Endometrial microvascular endothelial cells (primary cell): ENCODE measurements at regions not wholly inside any gene's neighbourhood (a gene's known extent, or its start where the extent isn't known, plus 50 kb on each side); places are given as distances from the start of the nearest gene placed in this dataset.

Source experiments
- in situ Hi-C: cut with HindIII; loops from 2 replicates; pipeline ENCODE4 v1.10.0; 2017; ENCODE audit warnings: low sequenced_read_pairs, low pct_unique_long_range_greater_than_20kb; ENCODE audit errors: inconsistent ontology term

DNA sequence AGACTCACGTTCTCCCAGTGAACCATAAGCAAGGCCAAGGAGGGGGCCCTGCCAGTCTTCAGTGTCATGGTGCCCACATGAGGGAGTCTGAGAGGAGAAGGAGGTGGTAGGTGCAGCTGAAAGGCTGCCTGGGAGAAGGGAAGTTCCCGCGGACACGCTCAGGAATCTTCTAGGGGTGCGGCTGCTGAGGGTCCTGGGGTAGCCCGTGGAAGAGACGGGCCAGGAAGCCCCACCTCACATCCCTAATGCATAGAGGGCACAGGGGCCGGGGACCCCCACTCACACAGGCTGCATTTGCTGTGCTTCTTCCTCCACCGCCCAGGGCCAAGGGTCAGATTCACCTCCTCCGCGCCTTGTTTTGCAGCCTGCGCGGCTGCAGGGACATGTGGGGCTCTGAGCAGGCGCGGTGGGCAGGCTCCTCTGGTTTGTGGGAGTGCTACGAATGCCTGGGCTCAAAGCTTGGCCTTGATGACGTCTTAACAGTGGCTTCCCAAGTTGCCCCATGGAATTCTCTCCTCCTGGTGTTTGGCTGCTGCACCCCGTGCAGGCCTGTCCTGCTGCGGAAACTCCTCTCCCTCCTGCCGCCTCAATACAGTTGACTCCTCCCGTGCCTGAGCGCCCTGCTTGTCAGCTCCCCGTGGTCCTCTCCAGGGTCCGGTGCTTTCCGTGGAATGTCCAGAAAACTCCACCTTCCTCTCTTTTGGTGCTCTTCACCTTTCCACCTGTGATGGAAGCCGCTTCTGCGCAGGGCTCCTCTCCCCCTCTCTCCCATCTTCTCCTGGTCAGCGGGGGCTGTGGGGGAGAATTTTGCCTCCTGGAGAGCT is 95.7 kb downstream of the VAPA start:
- in situ Hi-C loops = no loop called here

DNA sequence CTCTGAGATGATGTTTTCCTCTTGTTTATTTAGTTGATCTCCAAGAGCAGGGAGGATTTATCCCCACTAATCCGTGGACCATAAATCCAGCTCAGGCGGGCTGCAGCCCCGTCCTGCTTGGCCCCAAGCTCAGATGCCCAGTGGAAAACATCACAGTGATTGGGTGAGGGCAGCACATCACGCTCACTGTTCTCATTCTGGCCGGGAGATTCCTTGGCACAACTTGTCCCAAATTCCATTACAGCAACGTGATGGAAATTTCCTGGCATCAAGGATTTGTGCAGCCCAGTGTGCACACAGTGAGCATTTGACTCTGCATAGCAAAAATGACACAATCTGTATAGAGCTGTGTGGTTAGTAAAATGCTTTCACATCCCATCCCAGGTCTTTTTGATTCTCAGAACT is 96.8 kb downstream of the VAPA start:
- in situ Hi-C loops = no loop called here

DNA sequence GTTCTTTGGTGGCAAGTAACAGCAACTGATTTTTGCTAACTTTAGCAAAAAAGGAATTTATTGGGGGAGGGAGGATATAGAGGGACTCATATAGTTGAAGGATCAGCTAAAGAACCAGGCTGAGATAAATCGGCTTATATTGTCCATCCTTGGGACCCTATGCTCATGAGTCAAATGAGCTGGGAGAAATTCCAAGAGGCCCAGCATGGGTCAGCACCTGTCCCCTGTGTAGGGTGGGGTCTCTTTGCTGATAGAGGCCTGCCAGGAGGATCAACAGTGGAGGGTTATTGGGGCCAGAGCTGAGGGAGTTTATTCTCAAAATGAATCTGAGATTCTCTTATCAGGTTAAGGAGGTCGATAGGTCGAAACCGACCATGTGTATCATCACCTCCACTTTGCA is 97.2 kb downstream of the VAPA start:
- in situ Hi-C loops = no loop called here

DNA sequence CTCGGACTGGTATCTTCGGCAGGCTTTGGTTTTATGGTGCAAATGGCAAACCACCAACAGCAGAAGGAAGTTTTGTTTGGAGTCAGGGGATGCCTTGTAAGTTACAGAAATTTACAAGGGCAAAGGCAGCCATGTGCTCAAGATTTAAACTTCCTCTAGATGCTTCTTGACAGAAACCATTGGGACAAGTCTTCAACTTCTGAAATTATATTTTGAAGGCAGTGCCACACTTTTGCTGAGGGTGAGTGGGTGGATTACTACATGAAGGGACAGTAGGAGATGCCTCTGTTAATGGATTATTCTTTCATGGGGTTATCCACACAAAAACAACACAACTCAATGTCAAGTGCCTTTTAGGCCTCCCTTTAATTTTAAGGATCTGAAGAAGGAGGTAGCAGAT is 97.9 kb downstream of the VAPA start:
- in situ Hi-C loops = no loop called here

DNA sequence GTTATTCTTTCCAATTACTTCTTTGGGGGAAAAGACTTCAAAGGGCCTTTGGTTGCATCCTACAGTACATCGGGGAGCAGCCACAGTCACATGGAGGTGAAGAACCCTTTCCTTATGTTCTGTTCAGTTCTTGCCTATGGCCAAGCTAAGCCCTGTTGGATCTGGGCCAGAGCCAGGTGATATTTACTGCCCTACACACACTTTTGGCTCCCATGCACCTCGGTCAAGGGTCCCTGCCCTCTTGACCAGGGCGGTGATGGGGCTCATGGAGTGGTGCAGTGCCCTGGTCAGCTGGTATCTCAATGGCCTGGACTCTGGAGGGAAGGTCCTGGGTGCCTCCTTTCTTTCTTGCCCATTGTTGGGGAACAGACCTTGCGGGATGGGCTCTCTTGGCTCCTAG is 98.7 kb downstream of the VAPA start:
- in situ Hi-C loops = no loop called here

DNA sequence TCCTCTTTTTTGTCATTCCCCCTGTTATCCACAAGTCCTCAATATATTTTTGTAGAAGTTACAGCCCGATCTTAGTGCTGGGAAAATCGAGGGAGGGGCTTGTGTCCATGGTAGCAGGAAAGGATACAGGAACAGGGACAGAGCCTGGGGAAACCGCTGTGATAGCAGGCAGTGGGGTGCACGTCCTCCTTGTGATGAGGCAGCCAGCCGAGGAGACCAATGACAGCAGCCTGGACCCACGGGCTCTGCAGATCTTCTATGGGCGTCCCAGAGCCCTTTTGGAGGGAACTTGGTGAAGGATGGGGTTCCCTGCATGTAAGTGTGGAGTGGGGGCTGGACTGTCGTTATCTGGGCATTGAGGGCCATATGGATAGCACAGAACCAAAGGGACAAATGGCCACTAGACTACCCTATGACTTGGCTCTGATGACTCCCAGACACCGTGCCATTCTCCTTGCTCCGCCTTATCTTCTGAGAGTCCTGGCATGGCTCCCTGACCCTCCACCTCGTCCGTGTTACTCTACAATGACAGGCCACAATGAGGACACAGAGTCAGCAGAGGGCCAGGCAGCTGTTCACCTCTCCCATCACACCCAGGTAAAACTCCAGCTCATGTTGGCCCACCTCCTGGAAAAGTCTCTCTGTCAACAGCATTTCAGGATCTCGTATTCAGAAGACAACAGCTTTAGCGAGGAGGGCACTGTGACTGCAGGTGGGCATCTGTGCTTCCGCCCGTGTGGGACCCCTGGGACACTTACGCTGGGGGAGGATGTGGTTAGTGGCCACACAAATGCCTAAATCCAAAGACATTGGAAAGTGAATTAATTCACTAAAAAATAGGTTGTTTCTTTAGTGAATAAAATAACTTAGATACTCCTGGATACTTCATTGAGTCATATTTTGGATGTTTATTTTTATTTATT is 100.1 kb downstream of the VAPA start:
- in situ Hi-C loops = no loop called here

DNA sequence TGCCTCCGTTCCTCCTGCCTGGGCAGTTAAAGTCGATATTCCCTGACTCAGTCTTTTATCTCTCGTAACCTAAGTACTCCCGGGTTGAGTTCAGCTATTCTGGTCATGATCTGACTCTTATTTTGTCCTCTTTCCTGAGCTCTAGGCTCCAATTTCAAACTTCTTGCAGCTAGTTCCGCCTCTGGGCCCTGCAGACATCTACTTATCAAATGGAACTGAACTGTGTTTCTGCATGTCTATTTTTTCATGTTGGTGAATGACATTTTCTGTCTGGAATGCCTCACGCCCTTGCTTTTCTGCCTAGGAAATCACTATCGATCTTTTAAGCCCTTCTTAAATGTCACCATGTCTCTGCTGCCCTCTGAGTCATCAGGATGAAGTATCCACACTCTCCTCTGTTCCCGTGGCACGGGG is 101.5 kb downstream of the VAPA start:
- in situ Hi-C loops = no loop called here

DNA sequence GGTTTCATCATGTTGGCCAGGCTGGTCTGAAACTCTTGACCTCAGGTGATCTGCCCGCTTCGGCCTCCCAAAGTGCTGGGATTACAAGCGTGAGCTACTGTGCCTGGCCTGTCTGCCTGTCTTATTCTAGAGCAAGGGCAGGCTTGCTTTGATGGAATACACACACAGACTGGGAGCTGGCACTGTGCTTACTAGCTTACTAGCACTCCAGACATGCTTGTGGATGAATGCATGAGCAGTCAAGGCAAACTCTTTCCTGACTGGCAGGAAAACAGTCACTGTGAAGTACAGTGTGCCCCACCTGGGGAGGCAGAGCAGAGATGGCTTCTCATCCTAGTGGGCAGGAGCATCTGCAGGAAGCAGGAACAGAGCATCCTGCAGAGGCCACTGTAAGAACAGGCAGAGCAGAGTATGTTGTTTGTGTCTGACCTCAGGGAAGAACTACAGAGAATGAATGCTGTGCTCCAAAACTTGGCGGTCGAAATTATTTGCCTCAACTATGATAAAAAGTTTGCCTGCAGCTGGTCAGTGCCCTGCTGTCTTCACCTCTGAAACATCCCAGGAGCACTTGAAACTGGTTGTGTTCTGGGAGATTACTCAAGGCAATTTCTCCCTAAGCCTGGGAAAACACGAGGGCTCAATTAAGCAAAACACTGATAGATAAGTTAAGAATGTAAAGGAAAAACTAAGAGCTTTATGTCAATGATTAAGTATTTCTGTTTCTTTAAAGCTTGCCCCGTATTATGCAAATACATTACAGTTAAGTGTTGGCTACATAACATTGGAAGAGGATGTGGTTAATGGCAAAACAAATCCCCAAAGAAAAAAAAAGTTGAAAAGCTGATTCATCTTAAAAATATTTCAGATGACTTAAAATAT is 102.4 kb downstream of the VAPA start:
- in situ Hi-C loops = no loop called here

DNA sequence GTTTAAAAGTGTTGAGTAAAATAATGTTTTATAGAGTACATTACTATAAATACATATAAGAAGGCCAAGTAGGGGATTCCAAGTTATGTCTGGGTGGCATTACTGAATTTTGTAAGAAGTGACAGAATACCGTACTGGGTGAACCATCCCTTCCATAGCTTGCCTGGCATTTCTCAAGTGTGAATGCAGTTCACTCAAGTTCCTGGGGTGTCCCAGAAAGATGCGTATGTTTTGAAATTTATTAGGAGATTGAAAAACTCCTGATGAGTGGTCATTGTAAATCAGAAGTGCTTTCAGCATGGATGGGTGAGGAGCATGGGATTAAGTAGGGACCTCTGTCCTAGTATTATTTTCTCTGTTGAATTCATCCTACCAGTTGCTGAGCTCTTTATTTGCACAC is 103.2 kb downstream of the VAPA start:
- in situ Hi-C loops = no loop called here

DNA sequence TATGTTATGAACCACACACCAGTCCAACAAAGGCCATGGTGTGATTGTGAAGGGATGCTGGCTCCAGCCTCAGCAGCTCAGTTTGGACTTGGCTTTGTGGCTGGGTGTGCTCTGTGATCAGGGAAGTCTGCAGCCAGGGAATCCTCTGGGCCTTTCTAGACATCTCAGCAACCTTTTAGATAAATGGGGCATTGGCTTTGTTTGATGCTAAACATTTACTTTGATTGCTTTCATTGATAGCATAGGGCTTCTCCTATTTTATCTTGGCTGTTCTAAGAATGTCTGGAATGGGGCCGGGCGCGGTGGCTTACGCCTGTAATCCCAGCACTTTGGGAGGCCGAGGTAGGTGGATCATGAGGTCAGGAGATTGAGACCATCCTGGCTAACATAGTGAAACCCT is 104.5 kb downstream of the VAPA start:
- in situ Hi-C loops = no loop called here

DNA sequence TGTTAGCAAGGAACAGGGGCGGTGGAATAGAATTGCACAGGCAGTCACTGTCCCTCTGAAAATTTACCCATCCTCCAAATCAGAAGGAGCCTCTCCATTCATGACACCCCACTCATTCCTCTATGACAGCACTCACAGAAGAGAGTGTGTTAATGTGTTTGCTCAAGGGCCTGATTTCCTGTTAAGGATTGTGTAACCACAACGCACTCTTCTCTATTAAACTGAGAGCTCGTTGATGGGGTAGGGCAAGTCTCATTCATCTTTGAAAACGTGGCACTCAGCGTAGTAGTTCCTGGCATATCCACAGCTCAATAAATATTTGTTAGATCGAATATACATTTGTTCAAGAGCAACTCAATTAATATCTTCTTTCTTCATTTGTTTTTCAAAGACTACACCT is 106.4 kb downstream of the VAPA start:
- in situ Hi-C loops = no loop called here

DNA sequence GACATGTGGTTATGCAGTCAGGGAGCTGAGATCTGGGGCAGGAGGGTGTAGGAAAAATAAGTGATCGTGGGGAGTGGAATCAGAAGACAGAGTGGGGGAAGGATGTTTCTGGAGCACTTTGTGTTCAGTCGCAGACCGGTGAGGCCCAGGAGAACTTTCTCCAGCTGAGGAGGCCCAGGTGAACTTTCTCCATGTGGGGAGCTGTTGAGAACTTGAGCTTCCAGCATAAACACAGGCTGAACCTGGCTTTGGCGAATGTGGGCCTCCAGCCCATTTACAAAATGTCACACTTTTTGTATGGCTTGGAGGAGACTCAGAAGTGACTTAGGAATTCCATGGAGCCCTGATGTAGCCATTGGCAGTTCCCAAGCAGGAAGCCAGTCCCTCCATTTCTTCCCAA is 108.5 kb downstream of the VAPA start:
- in situ Hi-C loops = no loop called here

DNA sequence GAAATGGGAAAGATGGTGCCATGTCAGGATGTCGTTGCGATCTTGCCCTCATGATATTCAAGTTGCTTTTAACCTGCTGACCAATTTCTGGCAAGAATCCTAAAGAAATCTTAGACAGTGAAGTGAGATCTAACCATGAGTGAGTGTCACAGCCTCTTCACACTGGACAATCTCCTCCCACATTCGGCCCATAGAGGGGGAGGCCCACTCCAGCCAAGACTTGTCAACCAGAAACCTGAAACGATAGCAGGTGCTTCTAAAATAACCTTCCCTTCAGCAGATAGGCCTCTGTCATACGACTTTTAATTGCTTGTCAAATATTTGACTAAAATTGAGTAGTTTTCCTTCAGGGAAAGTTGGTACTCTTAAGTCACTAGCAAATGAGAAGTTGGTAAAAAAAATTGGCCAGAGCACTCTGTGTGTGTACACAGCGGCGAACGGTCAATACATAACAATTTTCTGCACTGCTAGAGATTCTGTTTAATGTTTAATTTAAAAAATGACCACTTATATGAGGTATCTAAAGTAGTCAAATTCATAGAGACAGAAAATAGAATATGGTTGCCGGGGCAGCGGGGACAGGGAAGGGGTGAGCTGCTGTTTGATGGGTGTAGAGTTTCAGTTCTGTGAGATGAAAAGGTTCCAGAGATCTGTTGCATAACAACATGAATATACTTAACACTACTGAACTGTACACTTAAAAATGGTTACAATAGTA is 110.2 kb downstream of the VAPA start:
- in situ Hi-C loops = no loop called here

DNA sequence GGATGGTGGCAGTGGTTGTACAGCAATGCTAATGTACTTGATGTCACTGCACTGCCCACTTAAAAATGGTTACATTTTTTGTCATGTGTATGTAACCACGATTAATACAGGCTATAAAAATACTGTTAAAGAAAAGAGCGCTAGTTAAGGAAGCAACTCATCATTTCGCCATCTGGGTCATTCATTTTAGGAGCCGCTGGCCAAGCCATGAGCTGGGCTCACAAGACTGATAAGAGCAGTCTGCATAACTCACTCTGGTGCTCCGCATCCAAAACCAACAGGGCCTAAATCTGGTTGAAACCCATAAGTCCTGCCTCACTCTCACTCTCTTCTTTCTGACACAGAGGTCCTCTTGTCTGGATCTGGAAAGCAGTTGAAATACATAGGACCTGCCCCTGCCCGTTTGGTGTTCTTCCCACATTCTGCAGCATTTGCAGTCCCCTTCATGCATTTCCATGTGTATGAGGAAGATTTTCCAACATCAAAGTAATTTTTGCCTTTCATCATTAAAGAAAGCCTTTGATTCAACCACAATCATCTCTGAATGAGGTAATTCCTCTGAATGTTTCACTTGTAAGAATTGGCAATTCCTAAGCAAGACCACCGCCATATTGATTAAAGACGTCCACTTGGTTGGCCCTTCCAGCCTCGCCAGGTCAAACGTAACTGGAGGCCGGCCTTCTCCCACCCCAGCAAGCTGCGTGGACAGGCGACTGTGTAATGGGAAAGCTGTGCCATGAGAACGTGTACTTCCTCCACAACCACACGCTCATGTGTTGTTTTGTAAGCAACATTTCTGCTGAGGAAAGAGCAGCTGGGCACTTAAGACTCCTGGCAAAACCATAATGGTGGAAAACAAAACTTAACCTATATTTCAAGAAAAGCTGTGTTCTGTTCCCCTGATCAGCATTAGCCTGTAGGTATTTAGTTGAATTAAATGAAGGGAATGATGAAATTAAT is 112.2 kb downstream of the VAPA start:
- in situ Hi-C loops = no loop called here

DNA sequence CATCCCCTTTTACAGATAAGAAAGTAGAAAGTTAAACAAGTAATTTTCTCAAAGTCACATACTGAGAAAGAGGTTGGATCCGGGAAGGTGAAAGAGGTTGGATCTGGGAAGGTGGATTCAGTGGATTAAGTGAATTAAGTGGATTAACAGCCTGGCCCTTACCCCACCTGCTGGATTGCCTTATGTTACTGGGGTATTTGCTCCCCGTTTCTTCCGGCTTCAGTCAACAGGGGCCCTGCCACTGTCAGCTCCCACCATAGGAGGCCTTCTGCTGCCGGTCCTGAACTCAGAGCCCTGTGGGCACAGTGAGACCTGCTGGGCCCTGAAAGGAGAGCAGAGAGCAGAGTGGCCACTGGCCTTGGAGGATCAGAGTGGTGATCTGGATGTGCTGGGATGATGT is 113.2 kb downstream of the VAPA start:
- in situ Hi-C loops = no loop called here

DNA sequence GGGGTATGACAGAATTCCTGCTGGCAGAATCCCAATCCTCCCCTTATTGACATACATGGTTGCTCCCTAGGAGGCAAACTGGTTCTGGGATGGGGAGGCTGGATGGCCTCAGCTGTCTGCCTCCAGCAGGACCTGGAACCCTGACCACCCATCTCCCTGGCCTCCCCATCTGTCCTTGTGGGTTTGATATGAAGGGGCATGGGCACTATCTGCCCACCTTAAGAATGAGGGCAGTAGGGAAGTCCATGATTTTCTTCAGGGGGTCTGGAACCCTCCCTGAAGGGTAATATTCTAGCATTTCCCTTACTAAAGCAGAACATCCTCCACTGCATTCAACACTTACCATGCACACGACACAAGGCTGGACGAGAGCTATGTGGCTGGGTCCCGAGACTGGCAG is 113.6 kb downstream of the VAPA start:
- in situ Hi-C loops = no loop called here

DNA sequence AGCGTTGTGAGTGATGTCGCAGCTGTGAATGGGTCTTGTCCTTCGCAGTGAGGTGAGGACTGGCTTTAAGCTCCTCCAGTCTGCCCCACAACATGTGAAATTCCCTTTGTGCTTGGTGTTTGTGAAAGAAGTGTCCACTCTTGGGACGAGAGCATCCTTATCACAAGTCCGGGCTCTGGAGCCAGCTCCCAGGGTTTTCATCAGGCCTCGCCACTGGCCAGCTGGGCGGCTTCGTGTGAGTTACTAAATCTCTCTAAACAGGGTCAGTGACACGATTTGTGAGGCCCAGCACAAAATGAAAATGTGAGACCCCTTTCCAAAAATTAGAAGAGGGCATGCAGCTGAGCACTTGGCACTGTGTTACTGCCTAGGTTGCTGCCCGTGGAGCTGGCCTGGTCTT is 115.9 kb downstream of the VAPA start:
- in situ Hi-C loops = no loop called here
